GM19467 (cell line): ENCODE measurements at regions not wholly inside any gene's neighbourhood (a gene's known extent, or its start where the extent isn't known, plus 50 kb on each side); places are given as distances from the start of the nearest gene placed in this dataset.
"Not testable (repeated sequence)": the region's sequence is repeated elsewhere in the genome, so short reads cannot be mapped to it uniquely, and the experiment has no call there.

Experiments
- ATAC-seq: cut with Tn5 transposase; IDR thresholded peaks from one replicate; pipeline ENCODE4 v1.9.1; 2021; ENCODE audit warnings: mild to moderate bottlenecking, moderate library complexity; ENCODE audit not compliant: unreplicated experiment

GRCh38 chr16:52386694-52387093, 160.2 kb downstream of the TOX3 start:
- no peak for ATAC-seq

- no peak for ATAC-seq
Observed at GRCh38 chr16:52384378-52384777, 162.6 kb downstream of the TOX3 start.

- no peak for ATAC-seq
Observed at GRCh38 chr16:52383640-52384292, 163.2 kb downstream of the TOX3 start.

DNA sequence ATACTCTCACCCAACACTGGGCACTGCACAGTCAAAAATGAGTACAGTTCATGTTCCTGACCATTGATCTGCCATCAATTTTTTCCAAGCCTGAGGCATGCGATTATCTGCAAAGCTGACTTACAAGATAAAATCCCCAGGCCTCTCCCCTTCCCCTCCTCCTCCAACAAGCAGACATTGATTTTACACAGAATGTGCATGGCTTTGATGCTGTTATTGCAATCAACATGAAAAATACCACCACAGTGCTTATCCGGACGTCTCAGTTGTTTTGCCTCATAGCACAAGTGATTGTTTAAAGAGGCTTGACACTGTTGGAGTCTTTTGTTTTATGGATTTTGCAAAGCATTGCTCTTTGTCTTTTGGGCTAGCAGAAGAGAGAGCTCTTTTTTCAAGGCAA, 163.8 kb downstream of the TOX3 start:
- no peak for ATAC-seq

- ATAC-seq, result no peak
Observed at GRCh38 chr16:52379551-52379950, 167.4 kb downstream of the TOX3 start.

DNA sequence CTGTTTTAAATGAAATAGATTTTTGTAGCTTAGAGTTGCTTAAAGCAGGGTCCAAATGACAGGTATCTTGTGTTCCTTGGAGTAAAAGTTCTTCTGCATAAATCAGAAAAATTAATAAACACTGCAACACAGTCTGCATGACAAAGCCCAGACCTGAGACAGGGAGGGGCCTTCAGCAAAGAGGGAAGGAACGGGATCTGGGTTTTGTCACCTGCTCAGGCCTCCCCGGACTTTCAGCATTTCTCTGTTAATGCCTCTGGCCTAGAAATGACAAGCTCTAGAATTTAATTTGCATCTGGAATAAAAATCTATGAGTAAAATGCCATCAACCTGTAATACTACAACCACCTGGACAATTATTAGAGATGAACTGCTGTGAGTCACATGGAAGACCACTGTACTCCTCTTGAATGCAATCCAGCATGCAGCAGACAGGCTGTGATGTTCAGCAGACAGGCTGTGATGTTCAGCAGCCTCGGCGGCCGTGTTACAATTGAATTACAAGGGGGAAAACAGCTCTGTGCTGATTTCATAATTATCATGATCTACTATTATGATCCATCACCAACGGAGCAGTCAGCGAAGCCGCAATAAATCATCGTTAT, 170.2 kb downstream of the TOX3 start:
- ATAC-seq, result no peak

DNA sequence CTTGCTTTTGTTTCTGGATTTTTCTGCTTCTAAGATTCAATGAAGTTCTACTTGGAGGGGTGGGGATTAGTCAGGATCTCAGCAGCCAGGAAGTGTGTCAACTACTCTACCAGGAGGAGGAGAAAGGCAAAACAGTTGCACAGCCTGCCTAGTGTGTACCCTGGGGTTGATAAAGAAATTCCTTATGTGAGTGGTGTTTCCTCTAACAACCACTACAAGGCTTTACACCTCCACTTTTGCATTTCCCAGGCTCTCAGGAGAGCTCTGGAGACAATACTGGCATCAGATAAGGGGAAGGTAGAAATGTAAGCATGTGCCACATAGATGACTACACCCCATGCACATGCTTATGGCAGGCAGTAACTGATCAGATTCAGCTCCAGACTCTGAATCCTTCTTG, 174.6 kb downstream of the TOX3 start:
- ATAC-seq, result no peak

DNA sequence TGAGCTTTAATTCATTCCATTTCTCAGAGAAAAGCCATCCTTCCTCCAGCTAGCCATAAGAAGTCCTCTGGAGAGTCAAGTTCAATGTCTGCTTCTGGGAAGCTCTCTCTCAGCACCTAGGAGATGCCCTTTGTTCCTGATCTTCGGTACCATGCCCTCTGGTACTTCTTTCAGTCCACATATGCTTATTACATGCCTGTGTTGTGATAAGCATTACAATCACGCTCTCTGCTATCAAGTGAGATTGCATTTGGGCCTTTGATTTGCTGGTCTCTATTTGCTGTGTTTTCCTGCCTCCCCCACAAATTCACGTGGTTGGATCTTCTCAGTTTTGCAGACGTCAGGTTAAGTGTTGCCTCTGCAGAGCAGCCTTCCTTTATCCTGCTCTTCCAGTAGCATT, 178.1 kb downstream of the TOX3 start:
- ATAC-seq, result no peak

- no peak for ATAC-seq
Observed at GRCh38 chr16:52367821-52368220, 179.1 kb downstream of the TOX3 start.

DNA sequence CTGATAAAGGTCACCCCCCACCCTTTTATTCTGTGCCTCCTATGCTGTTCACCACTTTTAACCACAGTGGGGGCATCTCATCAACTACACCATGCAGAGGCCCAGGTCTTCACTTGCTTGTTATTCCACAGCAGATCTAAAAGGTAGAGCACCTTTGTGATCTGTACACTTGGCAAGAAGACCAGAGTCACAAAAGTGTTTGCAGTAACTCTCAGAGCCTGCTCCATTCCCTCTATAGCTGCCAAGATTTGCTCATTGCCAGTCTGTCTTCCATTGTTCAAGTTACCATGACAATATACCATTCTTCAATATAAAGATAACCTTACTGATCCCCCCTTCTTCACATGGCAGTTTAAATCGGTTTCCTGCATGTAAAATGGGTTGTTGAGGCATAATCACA, 180.0 kb downstream of the TOX3 start:
- ATAC-seq, result no peak

DNA sequence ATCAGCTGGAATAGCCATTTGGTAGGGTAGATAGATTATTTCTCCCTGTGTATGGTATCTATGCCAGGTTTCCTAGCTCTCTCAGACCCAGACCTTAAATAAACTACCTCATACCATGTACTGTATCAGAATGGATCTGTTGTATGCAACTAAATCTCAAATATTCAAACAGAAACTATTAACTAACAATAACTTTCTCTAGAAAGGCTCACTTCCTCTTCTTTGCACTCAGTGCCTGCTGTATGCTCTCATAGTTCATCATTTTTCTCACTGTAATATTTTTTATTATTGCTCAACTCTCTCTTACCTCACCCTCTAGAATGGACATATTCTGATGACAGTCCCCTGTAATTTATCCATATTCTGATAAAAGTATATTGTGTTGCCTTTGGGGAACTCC, 182.4 kb downstream of the TOX3 start:
- ATAC-seq, result no peak

DNA sequence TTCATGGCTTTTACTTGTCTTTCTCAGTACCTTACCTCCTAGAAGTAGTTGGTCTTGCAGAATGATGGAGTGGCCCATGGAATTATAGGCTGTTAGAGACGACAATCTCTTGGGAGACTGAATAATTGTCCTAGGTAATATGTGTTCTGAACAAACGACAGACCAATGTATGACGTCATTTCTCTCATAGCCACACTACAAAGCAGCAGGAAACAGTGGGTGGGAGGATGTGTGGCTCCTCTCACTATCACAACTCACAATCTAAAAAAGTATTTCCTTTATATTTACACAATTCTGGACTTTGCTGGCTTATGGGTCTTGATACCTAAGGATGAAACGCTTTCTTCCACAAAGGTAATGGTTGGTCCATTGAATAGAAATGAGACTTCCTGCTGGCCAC, 183.9 kb downstream of the TOX3 start:
- ATAC-seq, result no peak

- ATAC-seq, result no peak
Observed at GRCh38 chr16:52357711-52358110, 189.2 kb downstream of the TOX3 start.

DNA sequence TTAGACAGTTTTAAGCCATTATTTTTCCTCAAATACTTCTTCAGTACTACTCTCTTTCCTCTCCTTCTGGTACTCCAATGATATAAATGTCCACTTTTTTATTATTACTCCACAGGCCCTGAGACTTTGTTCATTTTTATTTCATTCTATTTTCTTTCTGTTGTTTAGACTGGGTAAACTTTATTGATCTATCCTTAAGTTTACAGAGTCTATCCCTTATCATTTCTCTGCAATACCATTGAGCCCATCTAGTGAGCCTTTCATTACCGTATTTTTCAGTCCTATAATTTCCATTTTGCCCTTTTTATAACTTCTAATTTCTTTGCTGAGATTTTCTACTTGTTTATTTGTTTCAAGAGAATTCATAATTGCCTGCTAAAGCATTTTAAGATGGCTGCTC, 193.7 kb downstream of the TOX3 start:
- ATAC-seq, result no peak

GRCh38 chr16:52351451-52351850, 195.5 kb downstream of the TOX3 start:
- ATAC-seq, result no peak

GRCh38 chr16:52350031-52350642, 196.8 kb downstream of the TOX3 start:
- no peak for ATAC-seq

GRCh38 chr16:52346709-52347108, 200.2 kb downstream of the TOX3 start:
- no peak for ATAC-seq

GRCh38 chr16:52333673-52334072, 213.3 kb downstream of the TOX3 start:
- not testable (repeated sequence) for ATAC-seq

GRCh38 chr16:52320930-52321439, 226.0 kb downstream of the TOX3 start:
- no peak for ATAC-seq

DNA sequence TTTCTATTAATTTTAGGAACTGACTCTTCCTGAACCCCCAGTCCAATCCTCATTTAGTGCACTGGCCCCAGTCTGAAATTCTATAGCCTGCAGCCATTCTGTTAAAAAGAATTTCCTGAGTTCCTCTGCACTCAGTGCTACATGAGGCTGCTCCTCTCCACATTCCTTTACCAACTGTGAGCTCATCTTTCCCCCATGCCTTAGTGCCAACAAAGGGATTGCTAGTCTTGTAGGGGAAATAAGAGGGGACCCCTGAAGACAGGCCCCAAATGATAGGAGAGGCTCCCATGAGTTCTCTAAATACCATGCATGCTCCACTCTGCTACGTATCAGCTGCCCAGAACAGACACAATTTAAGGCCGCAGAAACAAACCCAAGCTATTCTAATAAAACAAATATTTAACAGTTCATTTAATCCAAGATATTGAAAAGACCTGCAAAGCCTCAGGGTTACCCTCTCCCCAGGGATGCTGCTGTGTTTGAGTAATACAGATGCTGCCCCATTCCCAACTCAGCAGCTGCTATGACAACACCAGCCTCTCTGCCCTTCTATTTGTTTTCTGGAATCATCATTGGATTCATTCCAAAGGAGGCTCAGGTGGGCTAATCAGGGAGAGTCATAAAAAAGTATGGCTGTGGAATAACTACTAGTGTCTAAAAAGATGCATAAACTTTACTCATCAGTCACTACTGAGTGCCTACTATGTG, 228.5 kb downstream of the TOX3 start:
- no peak for ATAC-seq

GRCh38 chr16:52316241-52316640, 230.7 kb downstream of the TOX3 start:
- ATAC-seq, result no peak

- ATAC-seq, result no peak
Observed at GRCh38 chr16:52312716-52313115, 234.2 kb downstream of the TOX3 start.
